ENCODE measurements at regions not wholly inside any gene's neighbourhood (a gene's known extent, or its start where the extent isn't known, plus 50 kb on each side); places are given as distances from the start of the nearest gene placed in this dataset.

DNA sequence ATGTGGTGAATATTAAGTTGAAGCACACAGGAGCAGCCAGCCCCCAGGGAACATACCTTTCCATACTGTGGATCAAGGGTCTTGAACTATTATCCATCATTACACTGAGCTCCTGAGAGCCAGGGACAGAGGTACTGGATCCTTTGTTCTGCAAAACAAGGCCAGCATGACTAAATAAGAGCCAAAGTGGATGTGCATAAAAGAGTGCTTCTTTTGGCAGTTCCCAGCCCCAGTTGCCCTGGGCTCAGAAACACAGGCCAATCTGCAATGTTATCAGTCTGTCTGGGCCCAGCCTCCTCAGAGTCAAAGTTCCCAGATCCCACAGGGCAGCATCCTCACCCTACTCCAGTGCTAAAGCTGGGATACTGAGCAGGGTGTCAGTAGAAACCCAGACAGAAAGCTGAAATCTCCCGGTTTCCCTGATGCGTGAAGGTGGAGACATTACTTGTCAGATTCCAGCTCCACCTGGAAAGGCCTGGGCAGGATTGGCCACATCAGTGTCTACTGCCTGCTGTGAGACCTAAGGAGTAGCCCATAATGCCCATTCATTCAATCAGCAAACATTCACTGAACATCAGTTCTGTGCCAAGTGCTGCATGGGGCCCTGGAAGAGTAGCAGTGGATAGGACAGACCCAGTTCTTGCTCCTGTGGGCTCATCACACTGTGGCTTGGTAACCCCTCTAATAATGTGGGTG is 342.7 kb downstream of the CXCL12 start:
- no peak overlapping the region for H3K4me3 ChIP-seq (ENCODE audit: low read depth, low read length)

DNA sequence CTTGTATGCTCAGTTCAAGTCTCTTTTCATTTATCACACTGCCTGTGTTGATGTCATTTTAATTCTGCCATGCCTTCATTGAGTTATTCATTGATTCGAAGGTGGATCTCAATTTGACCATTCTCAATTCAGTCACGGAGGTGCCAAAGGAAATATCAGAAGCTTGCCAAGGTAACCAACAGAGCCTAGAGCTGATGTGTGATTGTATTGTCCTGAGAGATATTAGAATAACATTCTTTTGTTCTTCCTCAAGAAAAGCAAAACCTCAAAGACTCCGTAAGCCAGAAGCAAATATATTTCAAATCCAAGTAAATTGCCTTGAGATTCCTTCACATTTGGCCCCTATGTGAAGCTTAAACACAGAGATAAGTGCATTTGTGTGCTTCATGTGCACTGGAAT is 345.3 kb downstream of the CXCL12 start:
- no peak overlapping the region for H3K4me3 ChIP-seq (ENCODE audit: low read depth, low read length)

DNA sequence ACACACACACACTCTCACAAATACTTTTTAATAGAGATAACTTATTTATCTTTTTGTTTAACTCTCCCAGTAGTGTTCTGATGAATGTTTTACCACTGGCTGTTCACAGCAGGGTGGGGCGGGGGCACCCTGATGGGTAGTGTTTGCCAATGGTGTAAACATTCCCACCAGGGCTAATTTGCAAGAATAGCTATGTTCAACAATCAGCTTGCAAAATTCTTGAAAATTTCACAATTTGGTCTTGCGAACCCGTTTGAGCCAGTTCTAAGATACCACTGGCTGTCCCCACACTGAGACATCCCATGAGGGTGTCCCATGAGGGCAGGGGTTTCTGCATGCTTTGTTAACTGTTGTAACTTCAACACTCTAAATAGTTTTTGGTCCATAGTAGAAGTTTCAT is 348.5 kb downstream of the CXCL12 start:
- no peak overlapping the region for H3K4me3 ChIP-seq (ENCODE audit: low read depth, low read length)

DNA sequence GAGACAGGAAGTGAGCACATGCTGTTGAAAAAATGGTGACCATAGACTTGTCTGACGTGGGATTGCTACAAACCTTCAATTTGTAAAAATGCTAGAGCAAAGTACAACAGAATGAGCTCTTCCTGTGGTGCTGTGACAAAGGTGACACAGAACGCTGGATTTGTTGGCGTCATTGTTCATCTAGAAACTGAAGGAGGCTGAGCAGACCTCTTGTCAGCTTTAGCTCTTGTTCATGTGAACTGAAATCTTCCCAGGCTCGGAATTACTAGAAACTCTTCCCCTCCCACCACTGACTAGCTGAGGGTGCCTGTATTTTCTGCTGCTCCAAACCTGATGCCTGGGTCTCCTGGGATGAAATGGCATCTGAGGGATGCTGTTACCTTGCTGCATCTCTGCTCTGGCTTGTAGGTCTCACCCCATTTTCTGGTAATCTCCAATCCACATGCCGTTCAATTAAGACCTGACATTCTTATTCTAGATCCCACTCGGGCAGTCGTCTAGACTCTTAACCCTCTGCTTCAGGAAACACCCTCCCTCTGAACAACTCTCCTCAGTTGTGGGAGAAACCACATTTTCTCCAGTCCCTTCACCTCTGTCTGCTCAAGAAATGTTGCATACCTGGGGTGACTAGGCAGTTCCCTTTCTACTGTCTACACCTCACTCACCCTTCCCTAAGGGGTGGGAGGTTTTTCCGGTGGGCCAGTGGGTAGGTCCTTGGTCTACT is 349.3 kb downstream of the CXCL12 start:
- H3K4me3 ChIP-seq (ENCODE audit: low read depth, low read length), result no peak overlapping the region

DNA sequence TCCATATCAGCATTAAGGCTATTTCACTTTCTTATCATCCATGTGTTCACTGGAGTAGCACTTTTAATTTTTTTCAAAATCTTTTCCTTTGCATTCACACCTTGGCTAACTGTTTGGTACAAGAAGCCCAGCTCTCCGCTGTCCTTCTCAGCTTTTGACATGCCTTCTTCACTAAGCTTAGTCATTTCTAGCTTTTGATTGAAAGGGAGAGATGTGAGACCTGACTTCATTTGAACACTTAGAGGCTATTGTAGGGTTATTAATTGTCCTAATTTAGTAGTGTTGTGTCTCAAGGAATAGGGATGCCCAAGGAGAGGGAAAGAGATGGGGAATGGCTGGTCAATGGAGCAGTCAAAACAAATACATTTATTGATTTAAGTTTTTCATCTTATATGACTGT is 350.0 kb downstream of the CXCL12 start:
- no peak overlapping the region for H3K4me3 ChIP-seq (ENCODE audit: low read depth, low read length)

DNA sequence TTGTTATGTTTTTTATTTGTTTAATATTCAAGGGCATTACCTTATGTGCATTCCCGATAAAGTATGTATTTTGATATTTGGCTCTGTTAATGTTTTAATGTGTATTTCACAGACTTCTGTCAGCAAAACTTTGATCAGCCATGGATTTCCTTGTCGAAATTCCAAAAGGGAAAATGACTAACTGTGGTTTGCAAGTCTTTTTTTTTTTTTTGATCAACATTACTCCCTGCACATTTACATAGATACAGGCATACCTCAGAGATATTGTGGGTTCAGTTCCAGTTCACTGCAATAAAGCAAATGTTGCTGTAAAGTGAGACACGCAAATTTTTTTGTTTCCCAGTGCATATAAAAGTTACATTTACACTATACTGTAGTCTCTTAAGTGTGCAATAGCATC is 351.9 kb downstream of the CXCL12 start:
- H3K4me3 ChIP-seq (ENCODE audit: low read depth, low read length), result no peak overlapping the region

DNA sequence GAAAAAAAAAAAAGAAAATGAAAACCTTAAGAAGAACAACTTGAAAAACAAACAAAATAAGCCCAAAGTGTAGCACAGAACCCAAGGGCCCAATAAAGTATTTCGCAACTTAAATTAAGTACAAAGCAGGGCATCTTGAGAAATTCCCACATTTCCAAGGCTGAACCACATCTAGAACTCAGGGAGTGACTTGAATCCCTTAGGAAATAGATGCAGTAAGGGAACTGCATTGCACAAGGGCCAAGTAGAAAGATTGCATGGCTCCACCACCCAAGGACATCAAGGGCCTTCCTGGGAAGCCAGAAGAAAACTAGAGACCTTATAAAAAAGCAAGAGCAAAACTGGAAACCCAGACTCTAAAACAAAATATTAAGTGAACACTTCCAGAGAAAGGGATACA is 352.7 kb downstream of the CXCL12 start:
- no peak overlapping the region for H3K4me3 ChIP-seq (ENCODE audit: low read depth, low read length)

DNA sequence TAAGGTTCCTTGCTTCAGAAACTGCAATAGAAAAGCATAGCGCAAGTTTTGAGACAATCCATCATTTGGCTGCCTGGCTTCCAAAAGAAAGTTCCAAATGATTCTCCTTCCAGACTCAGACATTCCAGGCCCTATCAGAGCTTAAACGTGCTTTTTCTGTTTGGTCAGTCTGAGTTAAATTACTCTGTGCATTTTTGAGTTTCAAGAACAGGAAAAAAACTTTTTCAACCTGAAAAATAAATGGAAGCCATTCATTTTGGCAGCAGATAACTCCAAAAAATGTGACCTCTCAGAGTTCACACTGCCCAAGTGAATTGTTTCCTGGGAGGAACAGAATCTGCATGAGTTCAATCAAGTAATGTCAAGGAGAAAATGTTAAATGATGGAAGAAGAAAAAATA is 354.2 kb downstream of the CXCL12 start:
- no peak overlapping the region for H3K4me3 ChIP-seq (ENCODE audit: low read depth, low read length)

DNA sequence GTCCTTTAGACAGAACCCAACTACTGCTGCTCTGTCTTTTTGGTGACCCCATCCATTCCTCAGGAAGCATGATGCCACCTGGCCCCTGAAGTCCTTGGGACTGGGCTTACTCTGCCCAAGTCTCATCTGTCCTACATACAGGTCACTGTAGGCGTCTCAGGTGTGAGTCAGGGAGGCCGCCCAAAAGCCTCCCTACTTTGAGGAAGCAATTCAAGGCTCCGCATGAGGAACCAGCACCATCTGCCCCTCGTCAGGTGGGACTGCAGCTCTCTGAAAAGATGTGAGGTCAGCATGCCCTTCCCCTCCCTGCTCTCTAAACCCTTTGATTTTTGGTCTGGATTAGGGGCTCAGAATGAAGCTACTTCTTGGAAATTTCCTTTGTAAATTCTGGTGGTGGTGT is 354.8 kb downstream of the CXCL12 start:
- no peak overlapping the region for H3K4me3 ChIP-seq (ENCODE audit: low read depth, low read length)

DNA sequence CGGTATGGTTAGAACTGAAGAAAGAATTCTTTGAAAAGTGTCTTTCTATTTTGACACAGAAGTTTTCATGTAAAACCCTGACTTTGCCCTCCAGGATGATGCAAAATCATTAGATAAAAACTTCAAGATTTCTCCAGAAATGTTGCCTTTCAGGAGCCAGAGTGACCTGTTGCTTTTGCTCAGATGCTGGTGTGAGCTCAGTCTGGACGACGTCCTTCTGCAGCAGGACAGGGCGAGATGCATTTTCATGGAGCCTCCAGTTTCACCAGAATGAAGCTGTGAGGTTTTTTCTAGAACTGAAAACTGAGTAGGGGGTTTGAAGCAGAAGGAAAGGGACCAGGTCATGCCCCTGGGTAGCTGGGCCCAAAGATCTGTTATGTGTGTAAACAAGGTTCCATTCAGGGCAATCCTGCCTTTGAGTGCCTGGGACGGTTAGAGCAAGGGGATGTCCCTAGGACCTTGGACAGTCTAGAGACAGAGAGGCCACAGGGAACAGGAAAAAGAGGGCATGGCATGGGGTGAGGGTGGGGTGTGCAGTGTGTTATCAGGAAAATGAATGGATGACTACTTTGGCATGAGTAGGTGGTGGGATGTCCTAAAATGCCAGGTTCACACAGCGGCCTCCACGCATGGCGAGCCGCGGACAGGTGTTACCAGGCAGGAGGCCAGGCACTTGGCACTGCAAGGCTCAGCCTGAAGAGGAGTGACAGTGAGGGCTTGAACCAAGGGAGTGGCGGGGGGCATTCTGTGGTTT is 356.3 kb downstream of the CXCL12 start:
- no peak overlapping the region for H3K4me3 ChIP-seq (ENCODE audit: low read depth, low read length)

DNA sequence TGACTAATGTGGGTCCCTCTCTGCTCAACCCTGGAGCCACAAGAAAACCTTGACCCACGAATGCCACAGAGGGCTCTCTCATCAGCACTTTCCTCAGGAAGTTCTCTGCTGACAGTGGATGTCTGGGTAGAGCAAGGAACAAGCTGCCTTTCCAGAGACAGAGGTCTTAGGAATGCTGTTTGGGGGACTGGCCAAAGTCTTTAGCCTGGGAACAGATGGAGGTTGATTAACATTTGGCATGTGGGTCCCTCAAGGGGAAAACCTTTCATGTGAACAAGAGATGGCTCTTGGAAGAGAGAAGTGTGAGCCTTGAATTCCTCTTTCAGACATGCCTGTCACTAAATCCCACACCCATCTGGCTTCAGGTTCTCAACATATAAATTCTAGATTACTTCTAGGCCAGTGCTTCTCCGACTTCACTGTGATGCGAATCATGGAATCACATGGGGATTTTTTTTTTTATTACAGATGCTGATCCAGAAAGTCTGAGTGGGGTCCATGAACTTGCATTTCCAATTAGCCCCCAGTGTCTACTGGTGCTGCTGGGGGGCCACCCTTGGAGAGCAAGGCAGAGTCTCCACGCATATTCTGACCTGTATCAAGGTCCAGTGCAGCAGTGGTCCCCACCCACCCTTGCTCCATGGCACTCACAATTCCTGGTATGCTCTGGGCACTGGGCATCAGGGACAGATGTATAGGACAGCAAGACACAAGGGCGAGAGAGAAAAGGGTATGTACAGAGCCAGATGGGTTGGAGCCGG is 360.4 kb downstream of the CXCL12 start:
- H3K4me3 ChIP-seq (ENCODE audit: low read depth, low read length), result no peak overlapping the region

DNA sequence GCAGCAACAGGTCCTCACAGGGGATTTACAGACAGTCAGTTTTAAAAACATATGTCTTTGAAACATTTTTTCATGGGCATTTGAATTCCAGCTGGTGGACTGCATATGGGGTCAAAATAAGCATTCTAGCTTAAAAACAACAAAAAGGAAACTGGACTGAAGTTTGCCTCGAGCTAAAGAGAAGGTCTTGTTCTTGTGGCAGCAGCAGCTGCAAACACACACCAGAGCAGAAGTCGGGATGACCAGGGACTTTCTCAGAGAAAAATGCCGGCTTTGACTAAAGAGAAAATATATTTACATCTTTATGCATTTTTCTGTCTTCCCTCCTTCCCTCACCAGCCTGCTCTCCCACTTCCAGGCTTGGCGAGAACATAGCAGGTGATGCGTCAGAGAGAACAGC is 361.4 kb downstream of the CXCL12 start:
- H3K4me3 ChIP-seq (ENCODE audit: low read depth, low read length), result no peak overlapping the region

DNA sequence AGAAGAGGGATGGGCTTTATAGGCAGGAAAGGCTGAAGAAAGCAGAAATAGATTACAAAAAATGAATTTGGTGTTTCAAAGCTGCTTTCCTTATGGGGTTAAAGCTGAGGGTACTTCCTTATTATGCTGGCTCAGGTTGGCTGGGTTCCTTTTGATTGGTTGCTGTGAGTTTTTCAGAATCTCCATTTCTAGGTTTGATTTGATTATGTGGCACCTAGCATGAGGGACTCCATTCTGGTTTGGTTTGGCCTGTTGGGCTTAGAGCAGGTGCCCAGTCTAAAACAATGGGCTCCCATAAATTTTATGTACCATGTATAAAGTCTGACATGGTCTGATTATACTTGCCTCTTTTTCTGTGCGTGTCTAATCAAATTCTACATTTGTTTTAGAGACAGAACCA is 362.7 kb downstream of the CXCL12 start:
- no peak overlapping the region for H3K4me3 ChIP-seq (ENCODE audit: low read depth, low read length)

DNA sequence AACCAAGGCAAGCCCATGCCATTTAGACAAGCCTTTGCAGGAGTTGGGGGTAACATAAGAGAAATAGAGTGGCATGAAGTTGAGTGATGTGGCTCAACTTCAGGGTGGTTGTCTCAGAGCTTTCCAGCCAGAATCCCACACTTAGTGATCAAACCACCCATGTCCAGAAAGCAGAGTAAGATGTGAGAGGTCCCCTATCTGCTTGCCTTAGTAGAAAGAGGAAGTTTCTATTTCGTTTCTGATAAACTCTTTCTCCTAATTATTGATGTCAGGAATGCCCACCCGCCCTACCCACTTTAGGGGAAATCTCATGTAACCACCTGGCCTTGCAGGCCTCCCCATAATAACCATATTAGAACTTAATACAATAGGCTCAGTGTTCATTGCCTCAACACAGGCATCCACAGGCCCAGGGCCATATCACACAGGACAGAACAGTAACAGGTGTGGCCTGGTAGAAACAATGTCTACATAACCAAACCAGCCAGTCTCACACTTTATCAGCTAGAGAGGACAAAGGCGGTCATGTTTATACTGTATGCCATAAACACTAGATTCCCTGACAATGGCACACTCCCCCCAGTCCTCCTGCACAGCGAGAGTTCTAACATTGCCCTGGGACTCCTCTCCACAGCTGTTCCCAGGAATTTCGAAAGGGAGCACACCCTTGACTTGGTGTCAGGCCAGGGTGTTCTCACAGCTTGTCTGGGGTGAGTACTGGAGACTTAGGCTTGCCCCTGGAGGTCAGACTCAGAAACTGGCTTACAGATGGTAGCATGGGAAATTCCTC is 364.4 kb downstream of the CXCL12 start:
- H3K4me3 ChIP-seq (ENCODE audit: low read depth, low read length), result no peak overlapping the region

DNA sequence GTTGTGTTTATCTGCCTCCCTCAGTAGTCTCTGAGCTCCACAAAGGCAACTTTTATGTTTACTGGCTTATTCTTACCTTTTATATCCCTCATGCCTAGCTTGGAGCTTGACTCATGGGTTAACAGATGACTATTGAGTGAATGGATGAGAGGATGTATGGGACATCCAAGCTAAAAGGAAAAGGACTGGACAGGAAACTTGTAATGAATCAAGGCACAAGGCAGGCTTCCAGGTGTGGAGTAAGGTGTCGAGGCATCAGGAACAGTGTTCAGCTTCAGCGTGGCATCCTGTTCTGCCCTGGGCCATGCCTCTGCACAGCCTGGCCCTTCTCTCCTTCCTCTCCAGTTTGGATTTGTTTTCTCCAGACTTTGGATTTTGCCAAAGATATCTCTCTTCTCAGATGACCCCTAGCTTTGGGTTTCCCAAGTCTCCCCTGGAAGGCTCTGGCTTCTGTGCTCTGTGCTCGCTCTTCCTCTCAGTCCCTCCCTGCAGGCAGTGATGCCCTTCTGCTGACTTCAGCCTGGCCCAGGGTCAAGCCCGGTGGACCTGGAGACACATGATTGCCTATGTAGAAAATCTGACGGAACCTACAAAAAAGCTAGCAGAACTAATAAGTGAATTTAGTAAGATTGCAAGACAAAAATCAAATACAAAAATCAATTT is 367.3 kb downstream of the CXCL12 start:
- H3K4me3 ChIP-seq (ENCODE audit: low read depth, low read length), result no peak overlapping the region

DNA sequence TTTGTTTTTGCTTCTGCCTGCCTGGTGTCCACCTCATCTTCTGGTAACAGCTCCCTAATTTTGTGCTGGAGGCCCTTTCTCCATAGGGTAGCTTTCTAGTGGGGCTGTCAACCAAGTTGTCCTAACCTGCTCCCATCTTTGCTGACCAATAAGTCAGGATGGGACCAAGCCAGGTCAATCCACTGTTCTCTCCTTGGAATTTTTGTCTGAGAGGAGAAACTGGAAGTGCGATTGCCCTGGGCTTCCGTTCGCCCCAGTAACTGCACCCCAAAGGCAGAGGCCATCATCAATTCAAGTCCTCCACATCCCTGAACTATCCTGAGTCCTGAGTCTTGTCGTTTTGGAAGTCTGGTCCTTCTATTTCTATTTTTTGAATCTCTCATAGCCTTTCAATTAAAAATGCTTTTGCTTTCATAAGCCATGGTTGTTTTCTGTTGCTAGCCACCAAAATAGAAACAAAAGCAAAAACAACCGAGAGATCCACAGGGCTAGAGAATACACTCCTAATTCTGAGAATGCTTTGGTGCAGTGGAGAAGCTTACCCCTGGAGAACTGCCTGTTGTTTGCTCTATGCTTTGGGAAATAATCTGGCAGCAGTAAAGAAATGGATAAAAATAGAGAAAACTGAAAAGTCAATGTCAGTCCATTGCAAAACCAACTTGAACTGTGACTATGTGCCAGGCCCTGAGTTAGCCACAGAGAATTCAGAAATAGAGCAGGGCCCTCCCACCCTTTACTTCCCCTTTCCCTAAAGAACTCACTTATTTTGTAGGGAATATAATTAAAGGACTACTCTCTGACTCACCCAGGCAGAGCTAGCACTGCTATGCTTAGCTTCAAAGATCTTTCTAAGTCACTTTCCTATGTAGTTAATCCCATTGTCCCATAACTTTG is 368.1 kb downstream of the CXCL12 start:
- no peak overlapping the region for H3K4me3 ChIP-seq (ENCODE audit: low read depth, low read length)

DNA sequence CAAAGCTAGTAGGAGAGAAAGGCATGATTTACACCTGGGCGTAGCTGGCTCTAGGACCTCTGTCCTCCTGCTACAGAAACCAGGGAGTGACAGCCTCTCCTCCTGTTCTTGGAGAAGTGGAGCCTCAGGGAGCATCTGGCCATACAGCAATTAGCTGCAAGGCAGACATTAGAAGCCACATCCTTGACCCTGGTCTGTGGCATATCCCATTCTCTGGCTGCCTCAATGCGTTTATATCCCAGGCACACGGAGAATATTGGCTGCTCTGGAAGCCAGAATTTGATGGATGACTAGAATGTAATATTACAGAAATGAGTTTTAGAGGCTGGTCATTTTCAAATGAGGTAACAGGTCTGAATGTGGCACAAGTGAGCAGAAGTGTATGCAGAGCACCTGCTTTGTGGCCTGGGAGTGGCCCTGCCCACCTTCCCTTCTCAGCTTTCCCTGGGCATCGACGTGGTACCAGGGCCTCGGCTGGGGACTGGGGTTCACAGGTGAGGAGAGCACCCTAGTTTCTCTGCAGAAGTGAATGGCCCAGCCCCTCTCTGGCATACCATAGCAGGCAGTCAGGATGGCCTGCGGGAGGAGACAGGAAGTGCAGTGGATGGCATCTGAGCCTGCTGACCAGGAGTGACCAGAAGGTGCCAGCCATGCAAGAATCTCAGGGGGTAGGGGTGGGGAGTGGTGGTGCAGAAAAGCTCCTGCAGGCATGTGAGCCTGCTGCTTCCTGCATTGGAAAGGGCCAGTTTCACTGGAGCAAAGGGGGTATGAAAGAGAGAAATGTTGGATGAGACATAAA is 367.2 kb upstream of the ZNF32 start:
- no peak overlapping the region for H3K4me3 ChIP-seq (ENCODE audit: low read depth, low read length)

DNA sequence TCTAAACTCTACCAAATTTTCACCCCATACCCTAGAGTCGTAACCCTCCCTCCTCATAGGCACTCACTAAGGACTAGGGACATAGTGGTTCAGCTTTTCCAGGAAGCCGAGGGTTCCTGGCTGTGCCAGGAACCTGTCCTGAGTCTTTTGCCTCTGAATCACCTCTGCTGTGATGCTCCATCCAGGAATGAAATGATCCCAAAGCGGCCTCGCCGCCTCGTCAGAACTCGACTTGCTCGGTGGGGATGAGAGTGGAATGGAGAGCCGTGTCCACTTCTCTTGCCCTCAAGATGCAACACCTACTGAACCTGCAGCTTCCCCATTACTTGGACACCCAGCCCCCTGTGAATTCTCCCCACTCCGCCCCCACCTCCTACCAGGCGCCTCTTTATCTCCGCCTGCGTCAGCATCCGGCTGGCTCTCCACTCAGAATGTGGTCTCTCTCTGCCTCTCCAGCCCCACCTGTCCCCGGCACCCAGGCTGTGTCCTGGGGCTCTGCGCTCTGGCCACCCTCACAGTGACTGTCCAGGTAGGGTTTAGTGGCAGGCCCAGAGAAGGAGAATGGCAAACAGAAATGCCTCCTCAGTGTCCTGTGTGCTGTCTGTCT is 366.1 kb upstream of the ZNF32 start:
- no peak overlapping the region for H3K4me3 ChIP-seq (ENCODE audit: low read depth, low read length)

Data from iPS-11a (cell line).